GM18498 (cell line): ENCODE measurements at regions not wholly inside any gene's neighbourhood (a gene's known extent, or its start where the extent isn't known, plus 50 kb on each side); places are given as distances from the start of the nearest gene placed in this dataset.
"Not testable (repeated sequence)": the region's sequence is repeated elsewhere in the genome, so short reads cannot be mapped to it uniquely, and the experiment has no call there.

Experiments used
- ATAC-seq: cut with Tn5 transposase; IDR thresholded peaks from one replicate; pipeline ENCODE4 v1.9.1; 2021; ENCODE audit warnings: mild to moderate bottlenecking, moderate library complexity; ENCODE audit not compliant: unreplicated experiment

GRCh38 chr5:118107246-118107645, 881.1 kb downstream of the DTWD2 start:
- ATAC-seq = not testable (repeated sequence)

- ATAC-seq = no peak
Measured at GRCh38 chr5:118098716-118099115, 889.6 kb downstream of the DTWD2 start.

GRCh38 chr5:118095115-118095514, 893.2 kb downstream of the DTWD2 start:
- no peak for ATAC-seq

- ATAC-seq = no peak
Measured at GRCh38 chr5:118088448-118088847, 899.9 kb downstream of the DTWD2 start.

- ATAC-seq = no peak
Measured at GRCh38 chr5:118076490-118076889, 911.9 kb downstream of the DTWD2 start.

GRCh38 chr5:118070041-118070440, 918.3 kb downstream of the DTWD2 start:
- no peak for ATAC-seq

GRCh38 chr5:118069452-118069851, 918.9 kb downstream of the DTWD2 start:
- ATAC-seq = no peak

- ATAC-seq = no peak
Measured at GRCh38 chr5:118068886-118069285, 919.5 kb downstream of the DTWD2 start.

- not testable (repeated sequence) for ATAC-seq
Measured at GRCh38 chr5:118063836-118064235, 924.5 kb downstream of the DTWD2 start.

- no peak for ATAC-seq
Measured at GRCh38 chr5:118060833-118061232, 927.5 kb downstream of the DTWD2 start.

- ATAC-seq = no peak
Measured at GRCh38 chr5:118052503-118052902, 935.8 kb downstream of the DTWD2 start.

GRCh38 chr5:118044169-118044568, 944.2 kb downstream of the DTWD2 start:
- ATAC-seq = no peak

GRCh38 chr5:118043531-118043930, 944.8 kb downstream of the DTWD2 start:
- ATAC-seq = no peak

- no peak for ATAC-seq
Measured at GRCh38 chr5:118042076-118042475, 946.3 kb downstream of the DTWD2 start.

GRCh38 chr5:118040496-118040895, 947.9 kb downstream of the DTWD2 start:
- no peak for ATAC-seq

- no peak for ATAC-seq
Measured at GRCh38 chr5:118033686-118034338, 954.5 kb downstream of the DTWD2 start.

- no peak for ATAC-seq
Measured at GRCh38 chr5:118029807-118030206, 958.5 kb downstream of the DTWD2 start.

- ATAC-seq = no peak
Measured at GRCh38 chr5:118022062-118022461, 966.3 kb downstream of the DTWD2 start.

- ATAC-seq = no peak
Measured at GRCh38 chr5:118017536-118017935, 970.8 kb downstream of the DTWD2 start.

- ATAC-seq = no peak
Measured at GRCh38 chr5:118016396-118016795, 972.0 kb downstream of the DTWD2 start.

GRCh38 chr5:118015511-118015910, 972.8 kb downstream of the DTWD2 start:
- no peak for ATAC-seq

GRCh38 chr5:118009741-118010297, 978.5 kb downstream of the DTWD2 start:
- no peak for ATAC-seq

- ATAC-seq = no peak
Measured at GRCh38 chr5:118008779-118009178, 979.6 kb downstream of the DTWD2 start.
